ENCODE measurements at regions not wholly inside any gene's neighbourhood (a gene's known extent, or its start where the extent isn't known, plus 50 kb on each side); places are given as distances from the start of the nearest gene placed in this dataset.

DNA sequence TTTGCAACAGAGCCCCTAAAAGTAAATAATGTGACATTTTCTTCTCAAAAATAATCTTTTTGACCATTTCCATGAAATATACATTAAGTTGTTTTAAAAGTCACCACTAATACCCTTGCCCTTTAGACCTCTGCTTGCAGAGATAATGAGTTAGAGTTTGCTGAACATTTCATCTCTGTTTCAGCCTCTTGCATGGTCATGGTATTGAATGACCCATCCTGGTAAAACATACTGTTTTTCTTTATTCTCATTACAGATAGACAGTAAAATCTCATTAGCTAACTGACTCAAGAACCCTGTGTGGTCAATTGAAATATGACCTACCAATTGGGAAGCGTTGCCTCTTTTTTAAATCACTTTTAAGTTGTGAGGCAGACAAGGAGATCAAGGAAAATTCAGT is 916.7 kb downstream of the PDHA2 start:
- Histone ChIP-seq H3K27me3 (no peaks in the 10 kb centered on the region), H3K27ac (no peak overlapping the region), H3K4me3 (no peak overlapping the region), H3K4me1 (no peaks in the 10 kb centered on the region), H3K36me3 (no peaks in the 10 kb centered on the region), H3K9me3 (no peaks in the 10 kb centered on the region)
- no peak for DNase-seq
- intact Hi-C loops (cut with DNase I), result loop anchor here in 1 of 10 donors (10.0 kb wide), 1 partner anchor 48 kb away; no protein-coding TSS in a partner anchor
- WGBS, 4 donors, result 77 to 95% (median 88%) methylated on average over 1 of the region's 1 CpG
- ATAC-seq, result no peak
- TF ChIP-seq POLR2A (IDR thresholded peaks at IDR 0.05), result no peak

GRCh38 chr4:96763546-96763945 is 923.7 kb downstream of the PDHA2 start:
- ATAC-seq, result no peak
- H3K36me3 ChIP-seq, result no peaks in the 10 kb centered on the region
- no peaks in the 10 kb centered on the region for H3K27me3 ChIP-seq
- intact Hi-C loops (cut with DNase I), result no loop called here
- H3K27ac ChIP-seq, result no peak overlapping the region
- DNase-seq, result no peak
- TF ChIP-seq, protein P1, sequence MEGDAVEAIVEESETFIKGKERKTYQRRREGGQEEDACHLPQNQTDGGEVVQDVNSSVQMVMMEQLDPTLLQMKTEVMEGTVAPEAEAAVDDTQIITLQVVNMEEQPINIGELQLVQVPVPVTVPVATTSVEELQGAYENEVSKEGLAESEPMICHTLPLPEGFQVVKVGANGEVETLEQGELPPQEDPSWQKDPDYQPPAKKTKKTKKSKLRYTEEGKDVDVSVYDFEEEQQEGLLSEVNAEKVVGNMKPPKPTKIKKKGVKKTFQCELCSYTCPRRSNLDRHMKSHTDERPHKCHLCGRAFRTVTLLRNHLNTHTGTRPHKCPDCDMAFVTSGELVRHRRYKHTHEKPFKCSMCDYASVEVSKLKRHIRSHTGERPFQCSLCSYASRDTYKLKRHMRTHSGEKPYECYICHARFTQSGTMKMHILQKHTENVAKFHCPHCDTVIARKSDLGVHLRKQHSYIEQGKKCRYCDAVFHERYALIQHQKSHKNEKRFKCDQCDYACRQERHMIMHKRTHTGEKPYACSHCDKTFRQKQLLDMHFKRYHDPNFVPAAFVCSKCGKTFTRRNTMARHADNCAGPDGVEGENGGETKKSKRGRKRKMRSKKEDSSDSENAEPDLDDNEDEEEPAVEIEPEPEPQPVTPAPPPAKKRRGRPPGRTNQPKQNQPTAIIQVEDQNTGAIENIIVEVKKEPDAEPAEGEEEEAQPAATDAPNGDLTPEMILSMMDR (IDR thresholded peaks at IDR 0.05), result no peak
- TF ChIP-seq POLR2A (IDR thresholded peaks at IDR 0.05), result no peak
- peaks cover 0 to 8% (median 0%) of the 10 kb centered on the region in 12 donors for H3K9me3 ChIP-seq
- 64 to 89% (median 85%) methylated on average over 2 to 3 of the region's 3 CpGs for WGBS, 4 donors
- H3K4me1 ChIP-seq, result no peaks in the 10 kb centered on the region
- H3K4me3 ChIP-seq, result no peak overlapping the region

GRCh38 chr4:96766359-96766758 is 926.5 kb downstream of the PDHA2 start:
- no peak for TF ChIP-seq POLR2A (IDR thresholded peaks at IDR 0.05)
- TF ChIP-seq, protein P1 (IDR thresholded peaks at IDR 0.05), result no peak
- no peaks in the 10 kb centered on the region for H3K36me3 ChIP-seq
- DNase-seq, result no peak
- WGBS, 4 donors, result 84 to 89% (median 87%) methylated on average over 5 of the region's 5 CpGs
- no peak overlapping the region for H3K4me3 ChIP-seq
- H3K27ac ChIP-seq, result no peak overlapping the region
- peaks cover 0 to 8% (median 0%) of the 10 kb centered on the region in 12 donors for H3K9me3 ChIP-seq
- H3K27me3 ChIP-seq, result no peaks in the 10 kb centered on the region
- ATAC-seq, result no peak
- intact Hi-C loops (cut with DNase I), result no loop called here
- H3K4me1 ChIP-seq, result no peaks in the 10 kb centered on the region

- TF ChIP-seq, protein P1 (IDR thresholded peaks at IDR 0.05), result no peak
- TF ChIP-seq POLR2A (IDR thresholded peaks at IDR 0.05), result no peak
- no peaks in the 10 kb centered on the region for H3K9me3 ChIP-seq
- ATAC-seq (no peak), DNase-seq (no peak)
- intact Hi-C loops (cut with DNase I), result no loop called here
- H3K36me3 ChIP-seq, result no peaks in the 10 kb centered on the region
- no peaks in the 10 kb centered on the region for H3K4me1 ChIP-seq
- 83 to 89% (median 87%) methylated on average over 5 of the region's 5 CpGs for WGBS, 4 donors
- no peaks in the 10 kb centered on the region for H3K27me3 ChIP-seq
- H3K4me3 ChIP-seq, result no peak overlapping the region
- no peak overlapping the region for H3K27ac ChIP-seq
These were observed 928.1 kb downstream of the PDHA2 start for GRCh38 chr4:96767815-96768480.

DNA sequence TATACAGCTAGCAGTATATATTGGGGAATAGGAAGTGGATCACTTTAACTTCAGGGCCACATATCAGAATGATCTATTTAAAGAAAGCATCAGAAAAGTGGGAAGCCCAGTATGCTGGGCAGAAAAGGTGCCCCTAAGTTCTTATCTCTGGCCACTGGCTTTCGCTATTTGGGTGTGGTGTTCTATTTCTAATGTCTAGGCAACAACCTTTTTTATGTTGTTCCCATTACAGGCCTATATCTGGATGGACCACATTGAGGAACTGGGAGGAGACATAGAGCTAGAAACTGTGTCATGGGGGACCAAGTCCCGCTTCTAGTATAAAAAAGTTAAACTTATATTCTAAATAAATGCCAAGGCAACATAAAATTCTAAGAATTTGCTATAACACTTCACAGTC is 935.6 kb downstream of the PDHA2 start:
- 68 to 86% (median 79%) methylated on average over 2 of the region's 2 CpGs for WGBS, 4 donors
- no peaks in the 10 kb centered on the region for H3K36me3 ChIP-seq
- DNase-seq (no peak), ATAC-seq (no peak)
- H3K9me3 ChIP-seq, result no peaks in the 10 kb centered on the region
- intact Hi-C loops (cut with DNase I), result no loop called here
- no peaks in the 10 kb centered on the region for H3K27me3 ChIP-seq
- H3K4me3 ChIP-seq, result no peak overlapping the region
- TF ChIP-seq, protein P1 (IDR thresholded peaks at IDR 0.05), result no peak
- TF ChIP-seq POLR2A (IDR thresholded peaks at IDR 0.05), result no peak
- H3K4me1 ChIP-seq, result no peaks in the 10 kb centered on the region
- no peak overlapping the region for H3K27ac ChIP-seq
